HL-60/S4 treated with phorbol 12-myristate 13-acetate at 8.2 ng/mL for 4 days and 3 days (cell line): ENCODE measurements at regions not wholly inside any gene's neighbourhood (a gene's known extent, or its start where the extent isn't known, plus 50 kb on each side); places are given as distances from the start of the nearest gene placed in this dataset.

Experiments
- in situ Hi-C: fragments of 300-500 bp; cut with MboI; formaldehyde crosslinking; loops from 2 replicates; pipeline ENCODE4 v1.15.0; 2022; ENCODE audit warnings: low sequenced_read_pairs

- in situ Hi-C loops = no loop called here
Observed at GRCh38 chr10:123565691-123566660, 100.2 kb upstream of the GPR26 start.

- in situ Hi-C loops = no loop called here
Observed at GRCh38 chr10:123567984-123568739, 98.0 kb upstream of the GPR26 start.

- in situ Hi-C loops = no loop called here
Observed at GRCh38 chr10:123568751-123569150, 97.4 kb upstream of the GPR26 start.

- in situ Hi-C loops = no loop called here
Observed at GRCh38 chr10:123569436-123570035, 96.6 kb upstream of the GPR26 start.

- in situ Hi-C loops = no loop called here
Observed at GRCh38 chr10:123570051-123570897, 95.9 kb upstream of the GPR26 start.

- in situ Hi-C loops = no loop called here
Observed at GRCh38 chr10:123570898-123571515, 95.1 kb upstream of the GPR26 start.

GRCh38 chr10:123571978-123572377 lies 94.2 kb upstream of the GPR26 start:
- in situ Hi-C loops = no loop called here

- in situ Hi-C loops = no loop called here
Observed at GRCh38 chr10:123573236-123574108, 92.7 kb upstream of the GPR26 start.

- in situ Hi-C loops = no loop called here
Observed at GRCh38 chr10:123574109-123574698, 92.0 kb upstream of the GPR26 start.

GRCh38 chr10:123575105-123575504 lies 91.0 kb upstream of the GPR26 start:
- in situ Hi-C loops = loop anchor here (25.0 kb wide), 1 partner anchor 812 kb away; no protein-coding TSS in a partner anchor

- in situ Hi-C loops = loop anchor here (25.0 kb wide), 1 partner anchor 811 kb away; no protein-coding TSS in a partner anchor
Observed at GRCh38 chr10:123576706-123577105, 89.4 kb upstream of the GPR26 start.

GRCh38 chr10:123577921-123578461 lies 88.2 kb upstream of the GPR26 start:
- in situ Hi-C loops = loop anchor here (25.0 kb wide), 1 partner anchor 809 kb away; no protein-coding TSS in a partner anchor

- in situ Hi-C loops = loop anchor here (25.0 kb wide), 1 partner anchor 809 kb away; no protein-coding TSS in a partner anchor
Observed at GRCh38 chr10:123578721-123579120, 87.4 kb upstream of the GPR26 start.

GRCh38 chr10:123579675-123580074 lies 86.5 kb upstream of the GPR26 start:
- in situ Hi-C loops = loop anchor here (10.0 to 25.0 kb wide), 2 partner anchors 395 to 808 kb away; no protein-coding TSS in a partner anchor

- in situ Hi-C loops = loop anchor here (10.0 to 25.0 kb wide), 2 partner anchors 394 to 807 kb away; no protein-coding TSS in a partner anchor
Observed at GRCh38 chr10:123580426-123580825, 85.7 kb upstream of the GPR26 start.

GRCh38 chr10:123581656-123582055 lies 84.5 kb upstream of the GPR26 start:
- in situ Hi-C loops = loop anchor here (10.0 to 25.0 kb wide), 2 partner anchors 393 to 806 kb away; no protein-coding TSS in a partner anchor

- in situ Hi-C loops = loop anchor here (10.0 to 25.0 kb wide), 2 partner anchors 392 to 805 kb away; no protein-coding TSS in a partner anchor
Observed at GRCh38 chr10:123582084-123582989, 83.8 kb upstream of the GPR26 start.
